ENCODE measurements at regions not wholly inside any gene's neighbourhood (a gene's known extent, or its start where the extent isn't known, plus 50 kb on each side); places are given as distances from the start of the nearest gene placed in this dataset.

DNA sequence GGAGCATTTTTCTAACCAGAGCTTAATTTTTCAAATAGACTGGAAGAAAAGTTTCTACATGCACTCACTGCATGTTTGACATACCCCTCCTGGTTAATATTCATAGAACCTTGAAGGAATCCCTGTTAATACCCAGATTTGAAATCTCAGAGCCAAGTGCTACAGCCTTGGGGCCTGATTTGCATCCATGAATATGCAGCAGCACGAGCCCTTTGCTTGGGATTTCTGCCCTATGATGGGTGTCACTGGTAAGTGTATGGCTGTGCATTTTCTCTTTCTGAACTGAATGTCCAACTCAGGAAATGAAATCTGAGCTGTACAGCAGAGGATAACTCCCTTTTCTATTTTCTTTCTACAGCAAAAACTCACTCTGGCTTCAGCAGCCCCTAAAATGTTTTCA is 1157.5 kb downstream of the XPNPEP1 start:
- TF ChIP-seq, protein P1, sequence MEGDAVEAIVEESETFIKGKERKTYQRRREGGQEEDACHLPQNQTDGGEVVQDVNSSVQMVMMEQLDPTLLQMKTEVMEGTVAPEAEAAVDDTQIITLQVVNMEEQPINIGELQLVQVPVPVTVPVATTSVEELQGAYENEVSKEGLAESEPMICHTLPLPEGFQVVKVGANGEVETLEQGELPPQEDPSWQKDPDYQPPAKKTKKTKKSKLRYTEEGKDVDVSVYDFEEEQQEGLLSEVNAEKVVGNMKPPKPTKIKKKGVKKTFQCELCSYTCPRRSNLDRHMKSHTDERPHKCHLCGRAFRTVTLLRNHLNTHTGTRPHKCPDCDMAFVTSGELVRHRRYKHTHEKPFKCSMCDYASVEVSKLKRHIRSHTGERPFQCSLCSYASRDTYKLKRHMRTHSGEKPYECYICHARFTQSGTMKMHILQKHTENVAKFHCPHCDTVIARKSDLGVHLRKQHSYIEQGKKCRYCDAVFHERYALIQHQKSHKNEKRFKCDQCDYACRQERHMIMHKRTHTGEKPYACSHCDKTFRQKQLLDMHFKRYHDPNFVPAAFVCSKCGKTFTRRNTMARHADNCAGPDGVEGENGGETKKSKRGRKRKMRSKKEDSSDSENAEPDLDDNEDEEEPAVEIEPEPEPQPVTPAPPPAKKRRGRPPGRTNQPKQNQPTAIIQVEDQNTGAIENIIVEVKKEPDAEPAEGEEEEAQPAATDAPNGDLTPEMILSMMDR (IDR thresholded peaks at IDR 0.05): no peak
- TF ChIP-seq TCF7L2 (IDR thresholded peaks at IDR 0.05; ENCODE audit: low read depth, low read length): no peak

All from Panc1 (cell line).